ENCODE measurements at regions not wholly inside any gene's neighbourhood (a gene's known extent, or its start where the extent isn't known, plus 50 kb on each side); places are given as distances from the start of the nearest gene placed in this dataset.

- DNase-seq: no peak
- Histone ChIP-seq H3K4ac (ENCODE audit: low read depth in 1 of 2, low read length in 2 of 2) (no peak overlapping the region), H2AK5ac (ENCODE audit: low read length, severe bottlenecking) (no peak overlapping the region), H3K79me1 (replicated peaks; ENCODE audit: low read length, poor library complexity, severe bottlenecking) (no peaks in the 10 kb centered on the region), H3K4me3 (ENCODE audit: insufficient read depth in 1 of 2, low read depth in 1 of 2, low read length in 2 of 2) (no peak overlapping the region), H3K27ac (ENCODE audit: low read length, poor library complexity, severe bottlenecking) (no peak overlapping the region), H4K8ac (ENCODE audit: low read length) (no peak overlapping the region), H2BK12ac (ENCODE audit: low read length in 2 of 2) (no peak overlapping the region), H3K4me2 (ENCODE audit: low read length, poor library complexity, severe bottlenecking) (no peak overlapping the region), H3K9me3 (ENCODE audit: control insufficient read depth, low read length) (no peaks in the 10 kb centered on the region), H2BK15ac (ENCODE audit: low read depth, poor library complexity, severe bottlenecking) (no peak overlapping the region), H3K18ac (ENCODE audit: low read depth in 1 of 2, low read length in 2 of 2) (no peak overlapping the region), H2BK5ac (ENCODE audit: low read depth, low read length, poor library complexity, severe bottlenecking) (no peak overlapping the region), H3K9ac (ENCODE audit: low read length) (no peak overlapping the region), H2AFZ (ENCODE audit: low read depth, low read length) (no peak overlapping the region), H3K23ac (ENCODE audit: low read length in 2 of 2) (no peak overlapping the region), H3K36me3 (ENCODE audit: control insufficient read depth in 1 of 2, insufficient read depth in 2 of 2, low read depth in 1 of 2, low read length in 2 of 2) (no peaks in the 10 kb centered on the region), H4K91ac (ENCODE audit: low read length) (no peak overlapping the region), H2BK120ac (ENCODE audit: low read depth, low read length) (no peak overlapping the region), H3K14ac (ENCODE audit: low read length in 2 of 2) (no peak overlapping the region), H3K27me3 (ENCODE audit: control insufficient read depth in 1 of 2, insufficient read depth in 1 of 2, low read length in 2 of 2) (peaks cover 0 to 10% of the 10 kb centered on the region in 2 experiments), H3K4me1 (ENCODE audit: control insufficient read depth, insufficient read depth, low read depth, low read length) (no peaks in the 10 kb centered on the region)
- 79% methylated on average over 1 of the region's 2 CpGs for WGBS
Observed at GRCh38 chr15:87744815-87745214, 511.7 kb downstream of the NTRK3 start.

GRCh38 chr15:87743562-87743961, 513.0 kb downstream of the NTRK3 start:
- Histone ChIP-seq H2BK120ac (ENCODE audit: low read depth, low read length) (no peak overlapping the region), H3K27me3 (ENCODE audit: control insufficient read depth in 1 of 2, insufficient read depth in 1 of 2, low read length in 2 of 2) (peaks cover 0 to 19% of the 10 kb centered on the region in 2 experiments), H2AK5ac (ENCODE audit: low read length, severe bottlenecking) (no peak overlapping the region), H3K4me2 (ENCODE audit: low read length, poor library complexity, severe bottlenecking) (no peak overlapping the region), H3K23ac (ENCODE audit: low read length in 2 of 2) (no peak overlapping the region), H2BK12ac (ENCODE audit: low read length in 2 of 2) (no peak overlapping the region), H3K14ac (ENCODE audit: low read length in 2 of 2) (no peak overlapping the region), H3K4ac (ENCODE audit: low read depth in 1 of 2, low read length in 2 of 2) (no peak overlapping the region), H4K91ac (ENCODE audit: low read length) (no peak overlapping the region), H4K8ac (ENCODE audit: low read length) (no peak overlapping the region), H3K18ac (ENCODE audit: low read depth in 1 of 2, low read length in 2 of 2) (no peak overlapping the region), H3K27ac (ENCODE audit: low read length, poor library complexity, severe bottlenecking) (no peak overlapping the region), H3K9me3 (ENCODE audit: control insufficient read depth, low read length) (no peaks in the 10 kb centered on the region), H2BK5ac (ENCODE audit: low read depth, low read length, poor library complexity, severe bottlenecking) (no peak overlapping the region), H2BK15ac (ENCODE audit: low read depth, poor library complexity, severe bottlenecking) (no peak overlapping the region), H3K9ac (ENCODE audit: low read length) (no peak overlapping the region), H2AFZ (ENCODE audit: low read depth, low read length) (no peak overlapping the region), H3K79me1 (replicated peaks; ENCODE audit: low read length, poor library complexity, severe bottlenecking) (no peaks in the 10 kb centered on the region), H3K36me3 (ENCODE audit: control insufficient read depth in 1 of 2, insufficient read depth in 2 of 2, low read depth in 1 of 2, low read length in 2 of 2) (no peaks in the 10 kb centered on the region), H3K4me1 (ENCODE audit: control insufficient read depth, insufficient read depth, low read depth, low read length) (no peaks in the 10 kb centered on the region), H3K4me3 (ENCODE audit: insufficient read depth in 1 of 2, low read depth in 1 of 2, low read length in 2 of 2) (no peak overlapping the region)
- WGBS: no CpG with 5 or more reads among the region's 3 CpGs
- peak; percentile 15 for DNase-seq

GRCh38 chr15:87741350-87741749, 515.2 kb downstream of the NTRK3 start:
- DNase-seq: peak; percentile 18
- H2AK5ac ChIP-seq (ENCODE audit: low read length, severe bottlenecking): no peak overlapping the region
- H3K79me1 ChIP-seq (replicated peaks; ENCODE audit: low read length, poor library complexity, severe bottlenecking): no peaks in the 10 kb centered on the region
- peaks cover 0 to 20% of the 10 kb centered on the region in 2 experiments for H3K27me3 ChIP-seq (ENCODE audit: control insufficient read depth in 1 of 2, insufficient read depth in 1 of 2, low read length in 2 of 2)
- H3K14ac ChIP-seq (ENCODE audit: low read length in 2 of 2): no peak overlapping the region
- no peak overlapping the region for H2BK120ac ChIP-seq (ENCODE audit: low read depth, low read length)
- H3K4ac ChIP-seq (ENCODE audit: low read depth in 1 of 2, low read length in 2 of 2): no peak overlapping the region
- H3K27ac ChIP-seq (ENCODE audit: low read length, poor library complexity, severe bottlenecking): no peak overlapping the region
- no peak overlapping the region for H2AFZ ChIP-seq (ENCODE audit: low read depth, low read length)
- no peak overlapping the region for H3K9ac ChIP-seq (ENCODE audit: low read length)
- no peak overlapping the region for H2BK12ac ChIP-seq (ENCODE audit: low read length in 2 of 2)
- no peak overlapping the region for H3K18ac ChIP-seq (ENCODE audit: low read depth in 1 of 2, low read length in 2 of 2)
- no peaks in the 10 kb centered on the region for H3K36me3 ChIP-seq (ENCODE audit: control insufficient read depth in 1 of 2, insufficient read depth in 2 of 2, low read depth in 1 of 2, low read length in 2 of 2)
- no peak overlapping the region for H2BK5ac ChIP-seq (ENCODE audit: low read depth, low read length, poor library complexity, severe bottlenecking)
- no peak overlapping the region for H4K91ac ChIP-seq (ENCODE audit: low read length)
- H4K8ac ChIP-seq (ENCODE audit: low read length): no peak overlapping the region
- H3K4me1 ChIP-seq (ENCODE audit: control insufficient read depth, insufficient read depth, low read depth, low read length): no peaks in the 10 kb centered on the region
- WGBS: 37% methylated on average over 2 of the region's 3 CpGs
- no peak overlapping the region for H2BK15ac ChIP-seq (ENCODE audit: low read depth, poor library complexity, severe bottlenecking)
- H3K23ac ChIP-seq (ENCODE audit: low read length in 2 of 2): no peak overlapping the region
- no peak overlapping the region for H3K4me2 ChIP-seq (ENCODE audit: low read length, poor library complexity, severe bottlenecking)
- no peaks in the 10 kb centered on the region for H3K9me3 ChIP-seq (ENCODE audit: control insufficient read depth, low read length)
- no peak overlapping the region for H3K4me3 ChIP-seq (ENCODE audit: insufficient read depth in 1 of 2, low read depth in 1 of 2, low read length in 2 of 2)

- H3K4me1 ChIP-seq (ENCODE audit: control insufficient read depth, insufficient read depth, low read depth, low read length): no peaks in the 10 kb centered on the region
- no peak overlapping the region for H2BK15ac ChIP-seq (ENCODE audit: low read depth, poor library complexity, severe bottlenecking)
- no peaks in the 10 kb centered on the region for H3K9me3 ChIP-seq (ENCODE audit: control insufficient read depth, low read length)
- peaks cover 0 to 24% of the 10 kb centered on the region in 2 experiments for H3K27me3 ChIP-seq (ENCODE audit: control insufficient read depth in 1 of 2, insufficient read depth in 1 of 2, low read length in 2 of 2)
- H4K8ac ChIP-seq (ENCODE audit: low read length): no peak overlapping the region
- no peaks in the 10 kb centered on the region for H3K79me1 ChIP-seq (replicated peaks; ENCODE audit: low read length, poor library complexity, severe bottlenecking)
- H3K23ac ChIP-seq (ENCODE audit: low read length in 2 of 2): no peak overlapping the region
- H3K9ac ChIP-seq (ENCODE audit: low read length): no peak overlapping the region
- no peak overlapping the region for H2BK5ac ChIP-seq (ENCODE audit: low read depth, low read length, poor library complexity, severe bottlenecking)
- no peak overlapping the region for H4K91ac ChIP-seq (ENCODE audit: low read length)
- no peak overlapping the region for H3K4me3 ChIP-seq (ENCODE audit: insufficient read depth in 1 of 2, low read depth in 1 of 2, low read length in 2 of 2)
- no peaks in the 10 kb centered on the region for H3K36me3 ChIP-seq (ENCODE audit: control insufficient read depth in 1 of 2, insufficient read depth in 2 of 2, low read depth in 1 of 2, low read length in 2 of 2)
- no peak overlapping the region for H3K4me2 ChIP-seq (ENCODE audit: low read length, poor library complexity, severe bottlenecking)
- no peak overlapping the region for H2BK120ac ChIP-seq (ENCODE audit: low read depth, low read length)
- no peak overlapping the region for H3K18ac ChIP-seq (ENCODE audit: low read depth in 1 of 2, low read length in 2 of 2)
- H2AFZ ChIP-seq (ENCODE audit: low read depth, low read length): no peak overlapping the region
- DNase-seq: no peak
- H2BK12ac ChIP-seq (ENCODE audit: low read length in 2 of 2): no peak overlapping the region
- no peak overlapping the region for H3K27ac ChIP-seq (ENCODE audit: low read length, poor library complexity, severe bottlenecking)
- 93% methylated on average over 4 of the region's 5 CpGs for WGBS
- no peak overlapping the region for H2AK5ac ChIP-seq (ENCODE audit: low read length, severe bottlenecking)
- no peak overlapping the region for H3K14ac ChIP-seq (ENCODE audit: low read length in 2 of 2)
- H3K4ac ChIP-seq (ENCODE audit: low read depth in 1 of 2, low read length in 2 of 2): no peak overlapping the region
Observed at GRCh38 chr15:87740655-87741344, 515.7 kb downstream of the NTRK3 start.
